Right kidney (tissue), 1 donor: ENCODE measurements at regions not wholly inside any gene's neighbourhood (a gene's known extent, or its start where the extent isn't known, plus 50 kb on each side); places are given as distances from the start of the nearest gene placed in this dataset.
"Not testable (repeated sequence)": the region's sequence is repeated elsewhere in the genome, so short reads cannot be mapped to it uniquely, and the experiment has no call there.

Experiments
- DNase-seq: peaks from one replicate; pipeline ENCODE4 v3.0.0-alpha.2; 2016

DNA sequence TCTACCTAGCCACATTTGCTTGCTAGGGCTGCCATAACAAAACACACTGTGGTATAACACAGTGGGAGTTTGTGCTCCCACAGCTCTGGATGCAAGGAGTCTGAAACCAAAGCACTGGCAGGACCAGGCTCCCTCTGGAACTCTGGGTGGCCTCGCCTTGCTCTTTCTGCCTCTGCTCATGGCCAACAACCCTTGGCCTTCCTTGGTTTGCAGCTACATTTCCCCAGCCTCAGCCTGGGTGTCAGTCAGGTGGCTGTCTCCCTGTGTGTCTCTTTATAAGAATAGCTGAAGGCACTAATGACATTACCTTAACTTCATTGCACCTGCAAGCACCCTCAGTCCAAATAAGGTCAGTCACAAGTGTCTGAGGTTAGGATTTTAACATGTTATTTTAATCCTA, 101.0 kb upstream of the IRX2 start:
- DNase-seq: no peak

DNA sequence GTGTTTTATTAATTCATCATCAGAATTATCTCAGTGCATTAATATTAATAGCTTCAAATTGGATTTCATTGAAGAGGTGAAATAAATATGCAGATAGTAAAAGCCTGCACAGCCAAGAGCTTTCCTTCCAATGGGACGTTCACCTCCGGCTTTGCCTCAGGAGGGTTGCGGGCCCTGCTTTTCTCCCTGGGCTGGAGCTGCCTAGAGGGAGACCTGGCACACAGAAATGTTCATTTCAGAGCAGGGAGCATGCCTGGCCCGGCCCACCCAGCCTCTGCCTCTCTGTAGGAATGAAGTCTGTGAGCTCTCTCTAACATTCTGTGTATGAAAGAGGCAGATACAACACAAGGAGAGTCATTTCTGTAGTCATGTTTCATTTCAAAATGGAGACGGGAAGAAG, 100.4 kb upstream of the IRX2 start:
- DNase-seq: no peak

DNA sequence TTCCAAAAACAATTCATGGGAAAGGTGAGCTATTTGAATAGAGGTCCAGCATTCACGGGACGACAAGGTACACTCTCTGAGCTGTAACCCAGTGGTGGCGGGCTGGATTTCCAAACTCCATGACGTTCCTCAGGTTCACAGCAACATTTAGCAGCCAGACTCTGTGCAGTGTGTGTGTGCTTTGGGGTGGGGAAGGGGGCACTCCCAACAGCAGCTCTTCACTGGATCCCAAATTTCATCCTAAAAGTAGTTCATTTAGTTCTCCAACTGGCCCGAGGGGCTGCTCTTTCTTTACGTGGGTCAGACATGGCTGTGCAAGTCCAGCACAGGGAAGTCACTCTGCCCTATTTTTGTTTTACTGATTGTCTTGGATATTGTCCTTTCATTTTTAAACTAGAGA, 98.0 kb upstream of the IRX2 start:
- DNase-seq: no peak

DNA sequence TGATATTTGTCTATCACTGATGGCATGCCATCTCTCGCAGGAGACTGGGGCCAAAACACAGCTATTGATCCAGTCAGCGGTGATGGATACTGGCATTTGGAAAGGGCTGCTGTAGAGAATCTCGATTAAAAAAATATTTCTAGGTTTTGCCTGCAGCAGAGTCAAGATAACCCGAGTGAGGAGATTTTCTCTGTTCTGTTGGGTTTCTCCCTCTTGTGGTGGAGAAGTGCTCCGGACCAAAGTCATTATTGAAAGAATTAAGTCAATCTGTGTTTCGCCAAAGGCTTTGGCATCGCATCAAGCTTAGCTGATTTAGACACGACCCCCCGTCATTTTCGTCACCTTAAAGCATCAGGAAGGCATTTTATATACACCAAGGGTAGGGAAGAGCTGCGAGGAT, 97.1 kb upstream of the IRX2 start:
- no peak for DNase-seq

DNA sequence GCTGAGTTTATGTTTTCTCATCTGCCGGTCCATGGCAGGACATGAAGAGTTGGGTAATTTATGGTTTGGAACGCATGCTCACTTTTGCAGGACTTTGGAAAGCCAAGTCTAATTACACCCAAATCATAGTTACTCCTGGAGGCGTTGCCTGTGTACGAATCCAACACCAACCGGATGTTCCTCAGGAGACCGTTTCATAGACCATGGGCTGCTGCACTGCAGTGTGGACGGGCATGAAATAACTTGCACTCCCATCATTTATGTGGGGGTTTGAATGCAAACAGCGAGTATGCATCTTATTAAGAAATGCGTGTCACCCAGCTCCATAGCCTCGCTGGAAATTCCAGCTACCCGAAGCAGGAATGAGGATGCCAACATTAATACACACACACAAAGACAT, 96.1 kb upstream of the IRX2 start:
- DNase-seq: no peak

DNA sequence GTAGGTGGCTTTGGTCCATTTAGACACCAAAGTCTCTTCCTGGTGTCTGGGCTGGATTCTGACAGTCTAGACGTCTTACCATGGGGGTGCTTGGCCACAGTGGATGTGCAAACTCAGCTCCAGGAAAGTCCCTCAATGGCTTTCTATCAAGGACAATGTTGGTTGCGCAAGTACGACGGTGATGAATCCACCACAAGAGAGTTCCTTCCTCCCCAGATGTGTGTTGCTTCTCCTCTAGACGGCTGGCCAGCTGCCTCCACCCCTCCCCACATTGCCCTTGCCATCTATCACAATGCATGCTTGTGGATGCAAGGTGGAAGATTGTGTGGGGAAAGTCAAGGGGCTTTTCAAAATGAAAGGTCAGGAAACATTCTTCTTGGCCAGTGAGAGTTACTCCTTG, 89.7 kb upstream of the IRX2 start:
- no peak for DNase-seq

DNA sequence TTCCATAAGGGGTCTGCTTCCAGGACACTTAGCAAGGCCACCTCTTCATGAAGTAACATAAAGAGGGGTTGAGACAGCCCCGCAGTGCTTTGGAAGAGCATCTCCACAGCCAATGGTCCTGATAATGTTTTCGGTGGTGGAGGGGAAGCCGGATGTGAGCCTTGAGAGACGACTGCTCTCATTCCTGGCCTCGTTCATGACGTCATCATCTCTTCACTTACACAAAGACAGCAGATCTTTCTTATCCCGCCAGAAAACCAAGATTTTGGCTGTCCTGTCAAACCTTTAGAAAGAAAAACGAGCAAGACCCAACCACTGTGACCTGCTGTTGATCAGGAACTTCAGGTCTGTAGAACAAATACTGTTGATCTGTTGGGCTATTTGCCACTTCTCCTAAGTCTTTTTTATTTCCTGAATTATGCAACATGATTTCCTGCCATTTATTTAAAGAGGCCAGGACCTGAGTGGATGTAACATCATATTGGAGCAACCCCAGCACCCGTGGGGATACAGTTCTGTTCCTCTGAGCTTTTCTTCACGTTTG, 89.0 kb upstream of the IRX2 start:
- no peak for DNase-seq

DNA sequence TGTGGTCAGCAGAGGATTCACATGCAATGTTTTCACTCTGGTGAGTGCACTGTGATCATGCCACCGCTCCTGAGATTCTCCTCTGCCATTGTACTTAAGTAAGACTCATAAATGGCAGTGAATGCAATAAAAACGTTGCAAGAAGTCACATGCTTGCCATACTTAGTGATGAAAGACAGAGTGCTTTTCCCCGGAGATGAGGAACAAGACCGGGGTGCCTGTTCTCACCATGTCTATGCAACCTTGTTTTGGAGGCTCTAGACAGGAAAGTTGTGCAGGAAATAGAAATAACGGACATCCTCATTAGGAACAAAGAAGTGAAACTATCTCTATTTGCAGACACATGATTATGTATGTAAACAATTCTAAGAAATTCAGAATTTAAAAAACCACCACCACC, 84.7 kb upstream of the IRX2 start:
- no peak for DNase-seq

DNA sequence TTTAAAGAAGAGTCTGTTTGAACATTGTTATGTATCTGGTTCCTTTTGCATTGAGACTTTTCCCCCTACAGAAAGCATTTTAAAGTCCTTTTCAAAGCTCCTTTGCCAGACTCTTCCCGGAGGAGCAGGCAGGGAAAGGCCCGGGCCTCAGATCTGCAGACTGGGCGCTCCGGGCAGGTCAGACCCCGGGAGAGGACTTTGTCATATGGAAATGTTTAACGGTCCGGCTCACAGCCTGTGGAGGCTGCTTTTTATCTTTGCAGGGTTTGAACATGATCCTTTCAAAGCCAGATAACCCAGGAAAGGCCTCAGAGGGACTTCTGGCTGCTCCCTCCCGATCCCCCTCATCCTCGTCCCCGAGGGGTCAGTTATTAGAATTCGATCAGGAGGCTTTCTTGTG, 82.1 kb upstream of the IRX2 start:
- DNase-seq: no peak

DNA sequence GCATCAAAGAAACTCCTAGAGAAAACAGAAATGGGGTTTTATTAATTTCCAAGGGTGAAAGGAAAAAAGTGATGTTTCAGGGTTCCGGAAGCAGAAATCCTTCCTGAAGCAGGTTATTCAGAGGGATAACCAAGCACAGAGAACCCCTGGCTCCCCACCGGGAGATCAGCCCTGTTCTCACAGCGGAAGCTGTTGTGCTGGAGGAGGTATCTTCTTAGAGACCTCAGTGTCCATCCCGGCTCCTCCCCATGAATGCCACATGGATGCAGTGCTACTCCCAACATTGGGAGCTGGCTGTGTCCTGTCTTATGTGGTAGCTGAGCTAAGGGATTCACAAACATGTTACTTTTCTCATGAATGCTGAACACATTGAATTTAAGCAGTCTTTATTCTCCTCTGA, 80.9 kb upstream of the IRX2 start:
- no peak for DNase-seq

DNA sequence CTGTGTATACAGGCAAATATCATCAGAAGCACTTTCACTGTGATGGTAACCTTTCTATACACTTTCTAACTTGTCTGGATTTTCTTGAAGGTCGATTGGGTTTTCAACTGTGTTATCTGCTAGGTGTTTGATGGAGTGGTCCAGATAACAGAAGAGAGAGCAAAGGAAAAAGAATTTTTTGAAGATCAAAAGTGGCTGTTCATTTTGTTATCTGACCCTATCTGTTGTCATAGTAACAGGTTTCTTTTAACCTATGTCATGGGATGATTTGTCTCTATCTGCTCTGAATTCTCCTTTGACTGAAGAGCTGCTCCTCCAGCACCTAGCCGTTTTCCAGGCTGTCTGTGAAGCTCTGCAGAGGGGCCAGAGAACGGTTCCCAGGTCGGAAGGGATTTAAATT, 77.8 kb upstream of the IRX2 start:
- DNase-seq: no peak

DNA sequence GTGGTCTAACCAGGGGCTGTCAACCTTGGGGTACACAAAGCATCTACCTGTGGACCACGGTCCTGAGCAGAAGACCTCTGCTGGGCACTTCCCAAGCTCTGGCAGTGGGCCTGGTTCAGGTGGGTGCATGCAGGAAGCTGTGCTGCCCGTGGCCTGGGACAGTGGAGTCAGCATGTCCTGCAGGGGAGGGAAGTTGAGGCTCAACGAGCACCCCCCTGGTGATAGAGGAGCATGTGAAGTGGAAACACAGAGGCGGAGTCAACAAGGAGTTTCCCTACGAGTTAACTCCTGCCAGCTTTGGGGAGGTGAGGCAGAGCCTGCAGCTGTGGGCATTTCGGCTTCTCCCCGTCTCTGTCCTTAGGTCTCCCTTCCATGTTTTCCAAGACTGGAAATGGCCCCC, 67.5 kb upstream of the IRX2 start:
- no peak for DNase-seq

DNA sequence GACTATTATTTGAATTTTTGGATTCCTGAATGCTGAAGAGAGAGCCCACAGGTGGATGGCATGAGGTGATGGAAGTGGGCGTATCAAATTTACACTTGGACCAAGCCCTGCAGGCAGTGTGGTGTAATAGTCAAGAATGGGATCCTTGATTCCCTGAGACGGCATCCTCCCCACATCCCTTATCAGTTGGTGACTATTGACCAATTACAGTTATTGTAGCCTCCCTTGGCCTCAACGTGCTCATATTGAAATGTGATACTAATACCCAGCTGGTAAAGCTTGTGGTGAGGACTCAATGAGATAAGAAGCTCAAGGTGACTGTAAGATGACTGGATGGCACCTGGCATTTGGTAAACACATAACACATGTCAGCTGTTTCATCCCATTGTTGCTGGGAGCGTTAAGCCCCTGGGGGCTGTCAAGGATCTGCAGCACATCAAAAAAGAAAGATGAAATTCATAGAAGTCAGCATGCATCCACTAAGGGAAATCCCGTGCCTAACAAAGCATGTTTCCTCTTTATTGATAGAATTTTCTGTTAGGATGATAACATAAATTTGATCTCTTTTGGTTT, 65.6 kb upstream of the IRX2 start:
- no peak for DNase-seq

DNA sequence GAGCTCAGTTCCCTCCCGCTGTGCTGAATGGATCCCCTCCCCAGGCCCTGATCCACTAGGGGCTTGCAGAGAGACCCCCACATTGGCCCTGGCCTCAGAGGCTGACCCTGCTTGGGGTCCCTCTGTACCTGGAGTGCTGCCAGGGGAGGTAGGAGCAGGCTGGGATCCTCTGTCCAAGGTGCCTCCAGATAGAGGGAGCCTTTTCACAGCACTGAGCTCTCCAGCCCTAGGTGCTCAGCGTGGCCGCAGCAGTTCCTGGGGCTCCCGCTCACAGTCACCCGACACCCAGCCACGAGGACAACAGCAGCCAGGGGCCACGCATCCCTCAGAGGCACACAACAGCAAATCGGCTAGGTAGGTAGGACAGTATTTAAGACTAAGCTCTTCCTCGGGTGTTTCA, 62.2 kb upstream of the IRX2 start:
- DNase-seq: no peak

DNA sequence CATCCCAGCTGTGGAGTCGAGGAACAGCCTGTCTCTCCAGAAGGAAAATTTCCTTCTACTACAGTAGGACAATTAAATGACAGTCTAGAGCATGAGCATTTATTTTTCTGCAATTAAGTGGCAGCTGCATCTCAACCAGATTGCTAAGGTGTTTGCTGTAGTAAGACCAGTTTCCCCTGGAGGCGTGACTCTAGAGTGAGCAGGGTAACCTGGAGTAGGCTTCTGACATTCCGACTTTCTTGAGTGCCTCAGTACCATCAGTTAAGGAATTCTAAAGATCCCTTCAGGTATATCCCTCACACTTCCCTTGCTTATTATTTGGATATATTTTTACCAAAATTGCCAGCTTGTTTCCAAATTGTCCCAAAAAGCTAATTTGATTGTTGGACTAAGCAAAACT, 59.2 kb upstream of the IRX2 start:
- DNase-seq: no peak

DNA sequence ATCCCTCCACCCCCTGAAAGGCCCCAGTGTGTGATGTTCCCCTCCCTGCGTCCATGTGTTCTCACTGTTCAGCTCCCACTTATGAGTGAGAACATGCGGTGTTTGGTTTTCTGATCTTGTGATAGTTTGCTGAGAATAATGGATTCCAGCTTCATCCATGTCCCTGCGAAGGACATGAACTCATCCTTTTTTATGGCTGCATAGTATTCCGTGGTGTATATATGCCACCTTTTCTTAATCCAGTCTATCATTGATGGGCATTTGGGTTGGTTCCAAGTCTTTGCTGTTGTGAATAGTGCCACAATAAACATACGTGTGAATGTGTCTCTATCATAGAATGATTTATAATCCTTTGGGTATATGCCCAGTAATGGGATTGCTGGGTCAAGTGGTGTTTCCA, 55.8 kb upstream of the IRX2 start:
- not testable (repeated sequence) for DNase-seq

DNA sequence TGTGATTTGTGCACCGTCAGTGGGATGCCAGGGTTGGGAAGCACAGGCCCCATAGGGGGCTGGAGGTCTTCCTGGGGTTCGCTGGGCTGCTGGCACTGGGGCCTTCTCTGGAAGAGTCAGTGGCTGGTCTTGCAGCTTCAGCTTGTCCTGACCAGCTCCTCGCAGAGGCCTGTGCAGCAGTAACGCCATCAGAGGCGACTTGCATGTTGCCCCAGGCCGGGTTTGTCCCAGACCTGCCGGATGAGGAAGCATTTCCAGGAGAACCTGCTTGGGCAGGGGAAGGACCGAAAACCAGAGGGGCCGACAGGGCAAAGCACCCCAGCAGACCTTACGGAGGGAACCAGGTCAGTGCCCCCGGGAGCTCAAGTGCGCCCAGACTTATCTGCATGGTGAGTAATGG, 54.7 kb upstream of the IRX2 start:
- no peak for DNase-seq

DNA sequence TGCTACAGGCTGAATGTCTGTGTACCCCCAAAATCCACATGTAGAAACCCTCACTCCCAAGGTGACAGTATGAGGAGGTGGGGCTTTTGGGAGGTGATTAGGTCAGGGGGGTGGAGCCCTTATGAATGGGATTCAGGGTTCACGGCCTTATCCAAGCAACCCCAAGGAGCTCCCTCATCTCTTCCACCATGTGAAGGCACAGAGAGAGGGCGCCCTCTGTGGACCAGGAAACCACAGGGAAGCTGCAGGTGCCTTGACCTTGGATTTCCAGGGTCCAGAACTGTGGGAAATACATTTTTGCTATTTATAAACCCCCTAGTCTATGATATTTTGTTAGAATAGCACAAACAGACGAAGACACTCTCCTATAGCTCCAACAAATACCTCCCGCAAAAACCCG, 53.6 kb upstream of the IRX2 start:
- DNase-seq: no peak

DNA sequence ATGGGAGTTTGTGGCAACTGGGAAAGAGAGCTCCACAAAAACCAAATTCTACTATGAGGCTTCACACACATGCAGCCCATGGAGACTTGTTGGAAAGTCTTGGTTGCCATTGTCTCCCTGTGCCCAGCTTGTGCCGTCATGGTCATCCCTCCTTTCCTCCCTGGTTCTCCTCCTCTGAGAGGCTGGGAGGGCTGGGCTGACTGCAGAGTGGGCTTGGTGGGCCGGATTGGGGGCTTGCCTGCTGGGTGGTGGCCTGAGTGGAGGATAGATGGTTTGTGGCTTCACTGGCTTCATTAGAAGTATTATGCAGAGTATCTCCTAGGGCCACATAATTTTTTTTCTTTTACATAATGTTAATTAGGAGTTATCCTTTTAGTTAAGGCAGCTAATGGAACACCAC, 52.3 kb upstream of the IRX2 start:
- DNase-seq: no peak

DNA sequence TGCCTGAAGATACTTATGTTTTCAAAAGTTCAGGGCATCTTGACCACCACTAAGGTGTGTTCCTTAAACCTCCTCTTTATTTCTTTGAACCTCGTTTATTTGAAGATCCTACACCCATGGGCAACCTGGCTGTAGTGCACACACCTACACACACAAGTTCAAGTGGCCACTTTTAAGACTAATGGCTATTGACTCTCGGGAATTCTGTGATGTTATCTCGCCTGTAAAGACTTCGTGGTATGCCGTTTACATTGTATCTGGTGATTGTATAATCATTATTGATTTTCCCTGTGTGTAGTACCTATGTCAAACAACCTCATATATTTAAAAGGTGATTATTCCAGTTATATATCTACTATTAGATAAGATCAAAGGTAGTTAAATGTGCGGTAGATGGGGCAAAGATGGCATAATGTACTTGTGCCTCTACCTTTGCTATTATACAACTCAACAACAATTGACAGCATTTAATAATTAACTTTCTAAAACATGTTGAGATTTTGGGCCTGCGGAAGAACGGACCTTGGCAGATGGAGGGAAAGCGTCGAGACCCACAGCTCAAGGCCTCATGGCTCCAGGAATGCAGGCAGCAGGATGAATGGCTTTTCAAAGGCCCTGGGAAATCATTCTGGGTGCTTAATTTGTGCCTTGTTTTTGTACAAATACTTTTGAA, 51.4 kb upstream of the IRX2 start:
- DNase-seq: no peak

DNA sequence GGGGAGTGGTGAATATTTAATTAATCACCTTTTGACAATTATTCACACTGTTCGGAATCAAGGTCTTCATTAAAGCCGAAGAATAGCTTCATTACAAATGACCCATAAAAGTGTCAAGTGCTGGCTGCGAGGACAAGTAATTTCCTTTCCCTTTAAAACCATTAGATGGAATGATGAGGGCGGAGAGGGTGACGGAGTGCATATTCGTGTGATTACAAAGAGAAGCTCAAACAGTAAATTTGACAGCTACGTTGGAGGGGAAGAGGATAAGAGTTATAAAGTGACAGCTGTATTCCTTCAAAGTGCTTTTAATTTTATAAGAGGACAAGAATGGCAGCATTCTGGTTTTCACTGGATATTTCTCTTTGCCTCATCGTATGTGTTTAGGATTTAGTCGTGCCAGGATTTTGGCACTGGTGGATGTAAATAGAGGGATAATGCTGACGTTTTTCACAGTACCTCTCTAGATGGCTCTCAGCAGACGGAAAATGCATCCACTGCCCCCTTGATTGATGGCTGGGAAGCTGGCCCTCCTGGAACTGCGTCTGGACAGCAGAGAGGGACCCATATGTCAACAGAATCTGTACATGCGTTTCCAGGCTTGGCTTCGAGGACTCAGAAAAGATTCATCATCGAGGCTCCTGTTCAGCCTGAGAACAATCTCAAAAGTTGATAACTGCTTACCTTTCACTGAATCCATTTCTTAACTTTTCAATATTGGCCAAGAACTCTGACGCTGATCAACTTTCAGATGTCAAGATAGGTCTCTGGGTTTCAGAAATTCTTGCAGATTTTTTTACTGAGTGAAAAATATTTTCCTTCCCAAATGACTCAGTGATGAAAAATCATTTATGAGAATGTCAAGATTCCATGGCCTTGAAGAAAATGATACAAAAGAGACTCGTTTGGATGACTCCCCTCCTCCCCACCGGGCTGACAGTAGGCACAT, 50.4 kb upstream of the IRX2 start:
- no peak for DNase-seq
